ENCODE measurements at regions not wholly inside any gene's neighbourhood (a gene's known extent, or its start where the extent isn't known, plus 50 kb on each side); places are given as distances from the start of the nearest gene placed in this dataset.
A peak's percentile ranks its signal among the peaks of the same experiment; 100 is the strongest.
"Not testable (repeated sequence)": the region's sequence is repeated elsewhere in the genome, so short reads cannot be mapped to it uniquely, and the experiment has no call there.

DNA sequence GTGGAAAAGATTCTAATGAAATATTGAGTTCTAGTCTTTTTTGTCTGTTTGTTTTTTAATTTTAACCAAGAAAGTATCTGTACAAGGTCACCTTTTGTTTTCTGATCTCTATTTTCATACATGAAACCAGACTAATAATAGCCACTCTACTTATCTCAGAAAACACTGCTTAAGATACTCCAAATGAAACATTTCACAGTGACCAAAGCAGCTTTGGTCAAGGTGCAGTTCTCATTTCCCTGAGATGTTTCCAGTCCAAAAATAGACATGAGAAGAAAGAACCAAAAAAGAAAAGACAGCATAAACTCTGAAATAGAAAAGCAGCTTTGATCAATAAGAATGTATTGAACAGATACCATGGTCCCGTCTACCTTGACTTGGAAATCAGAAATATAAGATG lies 782.8 kb downstream of the RAB28 start:
- DNase-seq (ENCODE audit: low read depth in 2 of 2), result no peak

DNA sequence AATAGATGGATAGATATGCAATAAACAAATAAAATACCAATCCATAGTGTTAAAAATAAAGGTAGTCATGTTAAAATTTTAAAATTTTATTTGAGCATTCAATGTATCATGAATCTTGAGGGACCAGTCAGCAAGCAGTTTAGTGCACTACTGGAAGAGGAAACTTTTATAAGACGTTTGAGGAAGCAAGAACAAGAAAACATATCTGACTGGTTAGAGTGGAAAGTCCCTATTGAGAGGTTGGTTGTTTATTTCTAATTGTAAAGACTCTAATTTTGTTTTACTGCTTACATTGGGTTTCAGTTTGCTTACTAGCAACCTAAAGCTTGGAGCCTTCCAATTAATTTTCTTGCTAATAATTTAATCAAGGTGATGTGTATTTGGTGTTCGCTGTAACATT lies 786.2 kb downstream of the RAB28 start:
- DNase-seq (ENCODE audit: low read depth in 2 of 2), result no peak

DNA sequence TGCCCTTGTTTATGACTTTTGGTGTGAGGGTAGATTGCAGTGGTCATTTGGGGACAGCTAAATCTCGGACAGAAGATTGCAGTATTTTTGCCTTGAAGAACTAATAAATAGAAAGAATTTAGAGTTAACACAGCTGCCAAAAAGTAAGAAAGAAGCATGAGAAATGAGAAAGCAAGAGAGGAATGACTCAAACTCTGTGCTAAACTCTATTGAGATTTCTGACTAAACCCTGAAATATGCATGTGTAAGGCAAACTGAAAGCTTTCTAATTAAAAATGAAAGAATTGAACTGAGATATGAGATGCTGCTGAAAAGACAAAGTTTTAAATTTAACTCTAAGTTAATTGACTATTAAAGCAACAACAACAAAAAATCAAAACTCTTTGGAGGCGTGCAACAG lies 791.3 kb downstream of the RAB28 start:
- no peak for DNase-seq (ENCODE audit: low read depth in 2 of 2)

DNA sequence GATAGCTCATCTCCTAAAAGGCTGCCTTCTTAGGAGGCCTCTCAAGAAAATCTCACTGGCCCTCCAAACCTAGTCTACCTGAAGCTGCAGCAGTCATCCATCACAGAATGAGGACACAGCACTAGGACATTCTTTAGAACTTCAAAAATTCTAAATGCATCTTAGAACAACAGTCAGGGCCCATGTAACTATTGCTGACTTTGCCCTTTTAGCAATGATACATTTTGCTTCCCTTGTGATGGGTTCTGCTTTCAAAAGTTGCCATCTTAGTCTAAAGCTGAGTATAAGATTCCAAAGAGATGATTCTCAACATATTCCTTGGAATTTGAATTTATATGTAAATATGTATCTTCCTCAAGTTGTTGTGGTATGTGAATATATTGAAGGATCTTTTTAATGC lies 793.0 kb downstream of the RAB28 start:
- no peak for DNase-seq (ENCODE audit: low read depth in 2 of 2)

DNA sequence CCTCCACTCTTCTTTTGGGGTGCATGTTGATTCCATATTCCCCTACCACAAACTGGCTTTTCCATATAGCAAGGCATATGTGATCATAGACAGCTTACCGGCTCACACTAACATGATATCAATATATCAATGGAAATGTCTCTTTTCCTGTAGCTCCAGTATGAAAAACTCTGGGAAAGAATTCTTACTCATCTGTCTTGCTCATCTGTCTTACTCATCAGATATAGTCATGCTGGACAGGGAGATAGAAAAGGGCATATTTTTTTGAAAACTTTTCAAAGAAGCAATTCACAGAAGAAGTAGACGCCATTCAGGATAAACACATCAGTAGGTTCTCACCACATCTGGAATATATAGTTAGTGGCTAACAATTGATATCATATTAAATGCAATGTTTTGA lies 794.7 kb downstream of the RAB28 start:
- DNase-seq (ENCODE audit: low read depth in 2 of 2), result no peak

DNA sequence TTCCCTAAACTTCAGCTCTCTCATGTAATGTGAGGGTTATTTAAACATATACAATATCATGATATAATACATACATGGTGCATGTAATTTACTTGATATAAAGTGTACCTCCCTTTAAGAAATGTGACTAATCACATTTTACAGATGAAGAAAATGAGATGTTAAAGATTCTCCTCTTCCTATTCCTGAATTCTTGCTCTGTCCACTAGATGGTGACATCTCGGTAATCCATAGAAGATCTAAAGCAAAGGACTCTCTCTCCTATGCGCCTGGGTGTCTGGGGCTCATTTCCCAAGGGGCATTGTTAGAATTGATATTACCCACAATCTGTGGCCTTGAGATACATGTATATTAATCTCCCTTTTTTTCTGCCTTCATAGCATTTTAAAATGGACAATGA lies 804.9 kb downstream of the RAB28 start:
- no peak for DNase-seq (ENCODE audit: low read depth in 2 of 2)

DNA sequence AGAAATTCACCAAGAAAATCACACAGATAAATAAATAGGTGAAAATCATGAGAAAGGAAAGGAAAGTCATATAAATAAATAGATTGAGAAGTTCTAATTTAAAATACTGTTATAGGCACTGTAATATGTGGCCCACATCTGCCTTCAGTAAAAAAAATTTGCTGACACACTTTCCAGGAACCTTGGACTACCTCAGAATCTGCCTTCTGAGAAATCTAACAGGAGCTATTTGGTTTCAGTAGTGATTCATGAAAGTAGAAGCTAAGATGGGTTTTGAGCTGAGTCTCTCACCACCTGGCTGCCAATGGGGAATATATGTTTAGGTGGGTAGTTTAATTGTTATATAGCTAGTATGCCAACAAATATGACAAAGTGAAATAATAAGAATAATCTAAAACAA lies 810.0 kb downstream of the RAB28 start:
- no peak for DNase-seq (ENCODE audit: low read depth in 2 of 2)

DNA sequence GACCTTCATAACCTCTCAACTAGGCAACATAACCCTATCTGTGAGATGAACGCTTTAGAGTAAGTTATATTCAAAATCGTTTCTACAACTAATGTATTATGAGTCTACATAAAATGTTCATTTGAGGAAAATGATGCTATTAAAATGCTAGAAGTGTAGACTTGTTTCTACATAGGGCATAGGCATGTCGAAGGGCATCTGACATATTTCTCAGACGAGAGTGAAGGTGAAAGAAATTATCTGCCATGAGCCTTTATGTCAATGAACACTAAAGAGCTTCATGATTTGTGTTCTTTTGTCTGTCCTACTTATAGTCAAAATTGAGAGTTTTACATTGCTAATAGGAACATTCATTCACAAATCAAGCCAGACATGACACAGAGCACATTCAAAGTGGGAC lies 811.8 kb downstream of the RAB28 start:
- no peak for DNase-seq (ENCODE audit: low read depth in 2 of 2)

DNA sequence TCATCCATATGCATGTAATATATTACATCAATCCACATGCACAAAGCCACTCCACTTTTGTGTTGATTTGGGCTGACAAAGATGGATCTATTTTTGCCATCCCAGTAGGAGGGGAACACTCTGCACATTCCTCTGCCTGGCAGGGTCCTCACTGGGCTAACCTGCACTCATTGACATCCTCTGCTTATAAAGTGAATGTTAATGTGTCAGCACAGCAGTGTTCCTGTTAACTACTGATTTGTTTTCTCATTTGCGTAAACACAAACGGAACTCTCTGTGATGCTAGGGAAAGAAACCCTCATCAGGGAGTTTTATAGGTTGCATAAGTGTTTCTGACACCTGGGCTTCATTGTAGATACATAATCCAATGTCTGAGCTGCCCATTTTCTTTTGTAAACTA lies 826.0 kb downstream of the RAB28 start:
- DNase-seq (ENCODE audit: low read depth in 2 of 2), result no peak

DNA sequence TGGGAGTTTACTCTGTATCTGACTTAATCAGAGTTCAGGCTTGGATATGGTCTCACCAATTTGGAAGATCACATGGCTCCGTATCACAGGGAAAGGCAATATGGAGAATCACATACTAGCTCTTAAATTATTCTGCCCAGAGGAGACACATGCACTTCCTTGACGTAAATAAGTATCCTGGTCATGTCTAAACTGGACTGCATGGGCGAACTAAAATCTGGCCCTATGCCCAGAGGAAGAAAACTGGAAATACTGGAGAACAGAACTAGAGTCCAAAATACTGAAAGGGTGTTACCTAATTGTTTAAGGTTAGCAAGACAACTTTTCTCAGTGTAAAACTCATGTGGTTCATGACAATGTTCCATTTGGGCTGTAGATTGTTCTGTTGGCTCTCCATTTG lies 832.3 kb downstream of the RAB28 start:
- DNase-seq (ENCODE audit: low read depth in 2 of 2), result no peak

DNA sequence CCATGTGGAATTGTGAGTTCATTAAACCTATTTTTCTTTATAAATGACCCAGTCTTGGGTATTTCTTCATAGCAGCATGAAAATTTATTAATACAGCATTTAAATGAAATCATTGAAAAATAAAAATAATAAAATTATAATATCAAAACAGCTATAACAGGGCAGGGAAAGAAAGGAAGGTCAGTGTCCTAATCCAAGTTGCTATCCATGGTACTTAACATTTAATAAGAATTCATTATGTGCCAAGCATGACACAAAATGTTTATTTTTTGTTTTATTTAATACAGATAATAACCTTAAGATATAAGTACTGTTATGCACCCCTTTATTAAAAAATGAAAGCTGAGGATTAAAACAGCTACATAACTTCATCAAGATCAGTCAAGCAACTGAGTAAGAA lies 838.4 kb downstream of the RAB28 start:
- DNase-seq (ENCODE audit: low read depth in 2 of 2), result no peak

DNA sequence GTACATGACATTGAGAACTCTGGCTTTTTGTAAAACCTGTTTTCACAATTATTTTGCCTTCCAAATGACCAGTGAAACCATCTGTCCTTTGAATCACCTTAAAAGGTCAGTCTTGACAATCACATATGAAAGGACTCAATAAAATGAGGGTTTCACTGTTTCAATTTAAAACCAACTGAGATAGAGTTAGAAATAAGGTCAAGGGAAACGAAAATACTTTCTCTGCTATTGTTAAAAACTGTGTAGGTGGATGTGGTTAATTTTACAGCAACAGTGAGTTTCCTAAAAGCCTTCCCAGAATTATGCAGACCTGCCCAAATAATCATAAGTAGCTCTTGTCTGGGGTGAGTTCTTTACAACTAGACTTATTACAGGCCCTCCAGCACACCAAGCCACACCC lies 839.9 kb downstream of the RAB28 start:
- DNase-seq (ENCODE audit: low read depth in 2 of 2), result no peak

DNA sequence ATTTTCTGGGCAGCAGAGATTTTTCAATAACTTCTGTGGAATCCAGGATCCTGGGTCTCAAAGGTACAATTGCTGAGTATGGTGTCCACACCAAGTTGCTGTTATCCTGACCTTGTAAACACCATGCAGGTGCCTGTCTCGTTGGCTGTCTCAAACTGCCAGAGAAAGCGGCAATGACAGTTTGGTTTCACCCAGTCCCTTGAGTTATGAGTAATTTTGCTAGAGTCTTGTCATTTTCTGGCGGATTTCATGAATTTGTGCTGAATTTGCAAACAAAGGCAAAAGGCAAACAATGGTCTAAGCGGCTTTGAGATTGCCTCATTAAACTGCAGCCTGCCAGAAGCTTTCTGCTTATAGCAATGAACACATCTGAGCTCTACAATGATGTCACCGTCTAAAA lies 847.9 kb downstream of the RAB28 start:
- no peak for DNase-seq (ENCODE audit: low read depth in 2 of 2)

DNA sequence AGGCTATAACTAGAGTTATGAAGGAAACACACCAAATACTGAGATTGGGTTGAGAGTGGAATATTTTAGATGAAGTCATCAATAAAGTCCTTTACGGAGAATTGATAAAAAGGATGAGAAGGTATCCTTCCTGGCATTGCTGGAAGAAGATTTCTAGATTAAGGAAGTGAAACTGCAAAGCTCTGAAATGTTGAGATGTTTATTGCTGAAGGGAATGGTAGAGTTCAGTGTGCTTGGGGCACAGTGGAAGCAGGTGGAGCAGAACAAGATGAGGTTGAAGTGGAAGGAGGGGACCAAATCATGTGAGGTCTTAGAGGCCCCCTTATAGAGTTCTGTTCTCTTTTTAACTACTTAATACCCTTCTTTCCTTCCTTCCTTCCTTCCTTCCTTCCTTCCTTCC lies 848.5 kb downstream of the RAB28 start:
- no peak for DNase-seq (ENCODE audit: low read depth in 2 of 2)

DNA sequence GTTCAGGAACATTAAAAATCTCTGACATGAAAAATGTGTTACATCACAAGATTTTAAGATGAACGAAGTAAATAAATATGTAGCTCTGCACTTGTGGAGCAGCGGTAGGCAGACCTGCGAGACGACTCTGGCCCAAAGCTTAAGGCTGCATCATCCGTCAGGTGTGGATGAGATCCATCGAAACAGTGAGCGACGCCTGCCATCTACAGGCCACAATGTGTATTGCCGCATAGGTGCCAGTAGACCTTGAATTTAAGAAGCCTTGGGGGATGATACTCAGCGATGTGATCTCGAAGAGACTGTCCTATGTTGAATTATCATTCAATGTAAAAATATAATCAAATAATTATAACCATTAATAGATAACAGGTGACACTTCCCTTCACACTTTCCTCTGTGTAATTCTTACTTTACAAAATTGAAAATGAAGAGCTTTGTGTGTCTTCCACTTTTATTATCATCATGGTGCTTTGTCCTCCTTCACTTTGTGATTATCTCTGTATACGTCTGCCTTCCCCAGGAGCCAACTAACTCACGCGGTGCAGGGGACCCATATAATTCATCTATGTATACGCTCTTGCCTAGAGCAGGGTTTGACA lies 851.0 kb downstream of the RAB28 start:
- DNase-seq (ENCODE audit: low read depth in 2 of 2), result peak; percentile 53 to 63

DNA sequence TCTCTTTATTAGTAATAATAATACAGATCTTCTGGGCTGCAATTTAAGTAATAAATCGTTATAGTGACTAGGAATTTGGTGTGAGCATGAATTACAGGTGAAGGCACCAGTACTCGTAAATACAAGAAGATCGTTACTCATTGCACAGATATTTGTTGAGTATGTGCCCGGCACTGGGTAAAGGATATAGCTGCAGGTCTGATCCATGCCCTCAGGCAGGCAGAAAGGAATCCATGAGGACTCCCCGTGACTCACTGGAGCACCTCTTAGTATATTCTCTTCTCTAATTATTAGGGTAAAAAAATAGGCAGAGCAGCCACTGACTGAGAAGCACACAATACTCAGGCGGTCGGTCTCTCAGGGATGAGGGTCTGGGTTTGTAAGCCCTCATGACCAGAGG lies 868.3 kb downstream of the RAB28 start:
- no peak for DNase-seq (ENCODE audit: low read depth in 2 of 2)

DNA sequence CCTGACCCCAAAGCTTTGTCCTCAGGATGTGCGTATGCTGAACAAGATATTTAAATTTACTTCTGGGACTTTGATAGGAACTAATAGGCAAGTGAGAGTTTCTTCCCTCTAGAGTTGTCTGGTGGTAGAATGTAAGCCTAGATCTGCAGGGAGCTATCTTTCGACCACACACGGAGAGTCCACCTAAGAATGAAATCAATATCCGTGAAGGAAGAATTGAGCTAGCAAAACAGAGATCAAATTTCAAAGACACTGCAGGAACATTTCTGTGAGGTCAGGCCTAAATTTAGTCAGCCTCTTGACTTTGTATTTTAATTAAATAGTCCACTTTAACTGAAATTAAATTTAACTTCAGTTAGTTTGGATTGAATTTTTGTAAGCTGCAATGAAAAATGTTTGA lies 871.3 kb downstream of the RAB28 start:
- no peak for DNase-seq (ENCODE audit: low read depth in 2 of 2)

DNA sequence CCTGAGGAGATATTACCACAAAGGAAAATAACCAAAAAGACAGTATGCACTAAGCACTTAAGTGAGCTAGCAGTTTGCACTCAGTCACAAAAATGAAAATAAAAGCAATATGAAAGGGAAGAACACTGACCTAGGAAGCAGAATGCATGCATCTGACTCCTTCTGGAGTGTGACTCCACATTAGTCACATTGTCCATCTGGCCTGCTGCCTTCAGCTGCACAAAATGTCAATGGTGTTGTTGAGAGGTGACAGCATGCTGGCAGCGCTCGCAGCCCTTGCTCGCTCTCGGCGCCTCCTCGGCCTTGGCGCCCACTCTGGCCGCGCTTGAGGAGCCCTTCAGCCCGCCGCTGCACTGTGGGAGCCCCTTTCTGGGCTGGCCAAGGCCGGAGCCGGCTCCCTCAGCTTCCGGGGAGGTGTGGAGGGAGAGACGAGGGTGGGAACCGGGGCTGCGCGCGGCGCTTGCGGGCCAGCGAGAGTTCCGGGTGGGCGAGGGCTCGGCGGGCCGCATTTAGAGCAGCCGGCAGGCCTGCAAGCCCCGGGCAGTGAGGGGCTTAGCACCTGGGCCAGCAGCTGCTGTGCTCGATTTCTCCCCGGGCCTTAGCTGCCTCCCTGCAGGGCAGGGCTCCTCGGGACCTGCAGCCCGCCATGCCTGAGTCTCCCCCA lies 874.8 kb downstream of the RAB28 start:
- not testable (repeated sequence) for DNase-seq (ENCODE audit: low read depth in 2 of 2)

DNA sequence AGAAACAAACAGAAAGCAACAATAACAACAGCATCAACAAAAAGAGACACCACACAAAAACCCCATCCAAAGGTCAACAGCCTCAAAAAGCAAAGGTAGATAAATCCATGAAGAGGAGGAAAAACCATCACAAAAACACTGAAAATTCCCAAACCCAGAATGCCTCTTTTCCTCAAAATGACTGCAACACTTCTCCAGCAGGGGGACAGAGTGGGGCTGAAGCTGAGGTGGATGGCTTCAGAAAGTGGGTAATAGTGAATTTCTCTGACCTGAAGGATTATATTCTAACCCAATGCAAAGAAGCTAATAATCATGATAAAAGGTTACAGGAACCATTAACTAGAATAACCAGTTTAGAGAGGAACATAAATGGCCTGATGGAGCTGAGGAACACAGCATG lies 888.2 kb downstream of the RAB28 start:
- DNase-seq (ENCODE audit: low read depth in 2 of 2), result no peak

DNA sequence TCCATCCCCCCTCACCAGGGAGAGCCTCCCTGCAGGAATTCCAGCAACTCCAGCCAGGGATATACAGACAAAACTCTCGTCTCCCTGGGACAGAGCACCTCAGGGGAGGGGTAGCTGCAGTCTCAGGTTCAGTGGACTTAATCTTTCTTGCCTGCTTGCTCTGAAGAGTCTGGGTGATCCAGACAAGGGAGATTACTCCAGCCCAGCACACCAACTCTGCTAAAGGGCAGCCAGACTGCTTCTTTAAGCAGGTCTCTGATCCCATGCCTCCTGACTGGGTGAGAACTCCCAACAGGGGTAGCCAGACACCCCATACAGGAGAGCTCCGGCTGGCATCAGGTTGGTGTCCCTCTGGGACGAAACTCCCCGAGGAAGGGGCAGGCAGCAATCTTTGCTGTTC lies 888.7 kb downstream of the RAB28 start:
- no peak for DNase-seq (ENCODE audit: low read depth in 2 of 2)

DNA sequence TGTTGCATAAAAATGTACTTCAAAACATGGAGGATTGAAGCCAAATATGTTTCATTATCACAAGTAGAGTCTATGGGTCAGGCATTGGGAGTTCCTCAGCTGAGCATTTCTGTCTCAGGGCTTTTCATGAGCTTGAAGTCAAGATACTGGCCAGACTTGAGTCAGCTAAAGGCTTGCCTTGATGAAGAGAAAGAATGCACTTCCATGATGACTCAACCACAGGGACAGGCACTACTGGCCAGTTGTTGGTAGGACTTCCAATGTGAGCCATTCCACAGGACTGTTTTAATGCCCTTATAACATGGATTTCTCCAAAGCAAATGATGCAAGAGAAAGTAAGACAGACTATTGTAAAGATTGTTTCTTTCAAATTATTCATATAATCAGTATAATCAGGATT lies 895.6 kb downstream of the RAB28 start:
- no peak for DNase-seq (ENCODE audit: low read depth in 2 of 2)

DNA sequence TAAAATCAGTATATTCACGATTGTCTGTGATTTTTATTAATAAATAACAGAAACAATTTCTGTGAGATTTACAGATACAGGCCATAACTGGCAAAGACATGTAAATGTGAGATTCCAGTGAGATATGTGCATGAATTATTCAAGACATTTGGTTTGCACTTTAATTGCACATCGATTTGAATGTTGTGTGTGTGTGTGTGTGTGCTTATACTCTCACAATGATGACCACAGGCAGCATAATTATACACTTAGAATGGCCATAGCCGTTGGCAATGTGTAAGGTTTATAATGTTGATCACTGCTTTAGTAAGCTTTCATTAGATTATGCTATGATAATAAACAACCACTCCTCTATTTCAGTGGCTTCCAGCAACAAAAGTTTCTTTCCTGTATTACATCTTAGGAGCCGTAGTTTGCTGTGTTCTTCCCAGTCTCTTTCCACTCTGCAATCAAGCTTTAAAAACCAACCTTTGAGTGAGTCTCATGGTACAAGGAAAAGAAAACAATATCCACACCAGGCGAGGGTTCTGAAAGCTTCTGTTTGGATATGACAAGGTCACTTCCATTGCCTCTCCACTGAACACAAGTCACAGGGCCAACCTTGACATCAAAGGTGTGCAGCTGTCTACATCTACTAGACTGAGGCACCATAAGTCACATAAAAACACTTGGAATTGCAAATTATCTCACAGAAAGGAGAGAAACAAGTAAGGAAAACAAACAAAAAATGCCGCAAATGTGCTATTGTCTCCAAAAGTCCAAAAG lies 897.7 kb downstream of the RAB28 start:
- no peak for DNase-seq (ENCODE audit: low read depth in 2 of 2)

DNA sequence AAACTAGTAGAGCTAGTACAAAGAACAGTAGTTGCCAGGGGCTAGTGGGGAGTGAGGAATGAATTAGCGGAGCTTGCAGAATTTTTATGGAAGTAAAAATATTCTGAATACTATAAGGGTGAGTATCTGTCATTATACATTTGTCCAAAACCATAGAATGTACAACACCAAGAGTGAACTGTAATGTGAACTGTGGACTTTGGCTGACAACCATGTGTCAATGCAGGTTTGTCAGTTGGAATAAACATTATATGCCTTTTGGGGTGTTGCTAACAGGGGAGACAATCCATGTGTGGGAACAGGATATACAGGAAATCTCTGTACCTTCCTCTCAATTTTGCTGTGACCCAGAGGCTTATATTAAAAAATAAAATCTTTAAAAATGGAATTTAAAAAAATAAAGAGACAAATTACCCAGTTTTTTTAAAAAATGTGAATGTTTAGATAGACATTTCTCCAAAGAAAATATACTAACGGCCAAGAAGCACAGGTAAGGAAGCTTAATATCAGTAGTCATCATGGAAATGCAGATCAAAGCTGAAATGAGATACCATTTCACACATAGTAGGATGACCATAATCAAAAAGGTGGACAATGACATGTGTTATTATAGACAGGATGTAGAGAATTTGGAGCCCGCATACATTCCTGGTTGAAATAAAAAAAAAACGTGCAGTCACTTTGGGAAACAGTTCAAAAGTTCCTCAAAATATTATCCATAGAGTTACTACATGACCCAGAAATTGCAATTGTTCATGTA lies 899.8 kb downstream of the RAB28 start:
- DNase-seq (ENCODE audit: low read depth in 2 of 2), result no peak
